AG04450 (cell line): ENCODE measurements at regions not wholly inside any gene's neighbourhood (a gene's known extent, or its start where the extent isn't known, plus 50 kb on each side); places are given as distances from the start of the nearest gene placed in this dataset.

Source experiments
- CTCF ChIA-PET: fragments of 300-600, 350-600 bp; formaldehyde crosslinking; extraction: SDS; loops from one replicate; lab custom pipeline; 2022; ENCODE audit warnings: antibody characterized with exemption, inconsistent platforms; lab: Charles Lee
- POLR2A ChIA-PET: fragments of 350-600 bp; formaldehyde crosslinking; extraction: SDS; loops from one replicate; lab custom pipeline; 2021; ENCODE audit warnings: antibody characterized with exemption, inconsistent platforms; lab: Yijun Ruan, JAX
- DNase-seq: peaks from one replicate; pipeline ENCODE4 v3.0.0-alpha.2; 2011; ENCODE audit warnings: low read depth, low spot score
- H3K27ac ChIP-seq: one replicate; pipeline ENCODE4 v1.5.1; 2012; ENCODE audit warnings: low read depth, low read length, control low read depth
- H3K27me3 ChIP-seq: one replicate; pipeline ENCODE4 v1.6.0; 2012; ENCODE audit warnings: low read length; ENCODE audit not compliant: control insufficient read depth, insufficient read depth
- H3K4me3 ChIP-seq: 2 replicates; pipeline ENCODE4 v1.5.1; 2011; ENCODE audit warnings: mild to moderate bottlenecking, low read depth, low read length, control low read depth
- H3K9me3 ChIP-seq: 2 replicates; pipeline ENCODE4 v1.5.1; 2012; ENCODE audit warnings: low read length; ENCODE audit not compliant: control insufficient read depth, insufficient read depth
- TF ChIP-seq, protein P1 (sequence below): IDR thresholded peaks from 2 replicates; pipeline ENCODE4 v1.5.1; 2011; ENCODE audit warnings: low read depth, low read length, control low read depth, inconsistent platforms

DNA sequence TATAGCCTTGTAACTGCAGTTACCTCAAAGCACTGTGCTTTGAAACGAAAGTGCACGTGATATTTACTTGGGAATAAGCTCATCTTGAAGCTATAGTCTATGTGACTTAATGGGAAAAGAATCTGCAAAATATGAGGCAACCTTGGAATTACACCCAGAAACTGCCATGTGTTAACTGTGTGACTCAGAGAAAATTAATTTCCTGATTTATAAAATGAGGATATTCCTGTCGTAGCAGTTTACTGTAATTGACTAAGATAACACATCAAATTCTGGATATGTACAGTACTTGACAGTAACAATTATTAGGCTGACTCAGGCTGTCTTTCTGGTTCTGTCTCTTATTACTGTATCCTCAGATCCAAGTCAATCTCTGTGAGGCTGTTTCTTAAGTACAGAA lies 1079.9 kb upstream of the ACO1 start:
- no peak overlapping the region for H3K27ac ChIP-seq
- CTCF ChIA-PET = no interaction called here
- no peaks in the 10 kb centered on the region for H3K9me3 ChIP-seq
- DNase-seq = no peak
- POLR2A ChIA-PET = no interaction called here
- no peaks in the 10 kb centered on the region for H3K27me3 ChIP-seq
- no peak overlapping the region for H3K4me3 ChIP-seq
- TF ChIP-seq, protein P1, sequence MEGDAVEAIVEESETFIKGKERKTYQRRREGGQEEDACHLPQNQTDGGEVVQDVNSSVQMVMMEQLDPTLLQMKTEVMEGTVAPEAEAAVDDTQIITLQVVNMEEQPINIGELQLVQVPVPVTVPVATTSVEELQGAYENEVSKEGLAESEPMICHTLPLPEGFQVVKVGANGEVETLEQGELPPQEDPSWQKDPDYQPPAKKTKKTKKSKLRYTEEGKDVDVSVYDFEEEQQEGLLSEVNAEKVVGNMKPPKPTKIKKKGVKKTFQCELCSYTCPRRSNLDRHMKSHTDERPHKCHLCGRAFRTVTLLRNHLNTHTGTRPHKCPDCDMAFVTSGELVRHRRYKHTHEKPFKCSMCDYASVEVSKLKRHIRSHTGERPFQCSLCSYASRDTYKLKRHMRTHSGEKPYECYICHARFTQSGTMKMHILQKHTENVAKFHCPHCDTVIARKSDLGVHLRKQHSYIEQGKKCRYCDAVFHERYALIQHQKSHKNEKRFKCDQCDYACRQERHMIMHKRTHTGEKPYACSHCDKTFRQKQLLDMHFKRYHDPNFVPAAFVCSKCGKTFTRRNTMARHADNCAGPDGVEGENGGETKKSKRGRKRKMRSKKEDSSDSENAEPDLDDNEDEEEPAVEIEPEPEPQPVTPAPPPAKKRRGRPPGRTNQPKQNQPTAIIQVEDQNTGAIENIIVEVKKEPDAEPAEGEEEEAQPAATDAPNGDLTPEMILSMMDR = no peak

DNA sequence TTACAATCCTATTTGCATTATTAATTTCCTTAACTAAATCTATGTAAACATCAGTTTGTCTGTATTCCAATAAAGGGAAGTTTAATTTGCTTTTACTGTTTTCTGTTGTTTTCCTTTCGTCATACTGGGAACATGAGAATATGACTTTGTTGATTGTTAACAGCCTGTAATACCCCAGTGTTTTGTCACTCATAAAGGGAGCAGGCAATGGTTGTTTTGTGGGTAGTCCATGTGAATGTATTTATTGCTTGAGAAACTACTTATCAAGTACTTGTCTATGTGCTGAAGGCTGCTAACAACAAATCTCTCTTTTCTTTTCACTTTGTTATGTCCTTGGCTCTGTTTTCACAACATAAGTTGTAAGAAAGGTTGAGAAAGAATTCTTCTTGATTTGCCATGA lies 1070.2 kb upstream of the ACO1 start:
- H3K9me3 ChIP-seq = no peaks in the 10 kb centered on the region
- H3K27me3 ChIP-seq = no peaks in the 10 kb centered on the region
- no peak overlapping the region for H3K27ac ChIP-seq
- DNase-seq = no peak
- ChIA-PET POLR2A (no interaction called here), CTCF (no interaction called here)
- TF ChIP-seq, protein P1 = no peak
- no peak overlapping the region for H3K4me3 ChIP-seq

DNA sequence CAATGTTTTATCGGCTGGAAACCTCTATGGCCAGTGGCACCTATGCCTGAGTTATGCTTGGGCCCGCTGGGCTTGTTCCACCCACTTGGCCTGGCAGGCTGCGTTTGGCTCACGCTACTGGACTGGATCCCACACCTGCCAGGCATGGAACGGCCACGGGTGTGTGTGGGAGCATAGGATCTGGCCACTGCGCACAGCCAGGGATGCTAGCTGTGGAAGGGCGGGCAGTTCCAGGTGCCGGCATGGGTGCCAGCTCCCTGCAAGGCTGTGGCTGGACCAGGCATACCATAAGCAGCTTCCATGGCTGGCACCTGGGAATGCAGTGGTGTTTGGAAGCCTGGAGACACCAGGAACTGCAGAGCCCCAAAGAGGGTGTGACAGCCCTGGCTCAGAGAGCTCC lies 1063.9 kb upstream of the ACO1 start:
- Histone ChIP-seq H3K4me3 (no peak overlapping the region), H3K27ac (no peak overlapping the region), H3K27me3 (no peaks in the 10 kb centered on the region), H3K9me3 (peaks cover 19% of the 10 kb centered on the region)
- ChIA-PET POLR2A (no interaction called here), CTCF (no interaction called here)
- TF ChIP-seq, protein P1 = no peak
- no peak for DNase-seq

DNA sequence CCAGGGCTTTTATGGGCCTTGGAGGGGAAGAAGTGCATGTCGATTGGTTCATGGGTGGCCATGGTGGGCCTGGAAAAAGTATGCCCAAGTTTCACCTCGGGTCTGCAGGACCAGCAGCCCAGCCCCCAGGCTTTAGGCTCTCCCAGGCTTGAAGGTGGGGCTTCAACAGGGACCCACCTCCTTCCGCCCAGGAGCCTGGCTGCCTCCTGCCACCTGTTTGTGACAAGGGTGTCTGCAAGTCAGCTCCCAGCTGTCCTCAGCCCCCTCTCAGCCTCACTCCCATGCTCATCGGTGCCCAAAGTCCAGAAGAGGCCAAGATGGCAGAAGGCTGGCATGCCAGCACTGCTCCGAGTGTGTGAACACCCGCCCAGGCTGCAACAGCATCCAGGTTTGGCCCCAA lies 1063.2 kb upstream of the ACO1 start:
- Histone ChIP-seq H3K27ac (no peak overlapping the region), H3K4me3 (no peak overlapping the region), H3K27me3 (no peaks in the 10 kb centered on the region), H3K9me3 (peaks cover 24% of the 10 kb centered on the region)
- ChIA-PET CTCF (interaction anchor here (0.6 kb wide), 1 partner anchor 929 kb away, joined by 3 read pairs; no protein-coding TSS in a partner anchor), POLR2A (no interaction called here)
- TF ChIP-seq, protein P1 = no peak
- DNase-seq = no peak

DNA sequence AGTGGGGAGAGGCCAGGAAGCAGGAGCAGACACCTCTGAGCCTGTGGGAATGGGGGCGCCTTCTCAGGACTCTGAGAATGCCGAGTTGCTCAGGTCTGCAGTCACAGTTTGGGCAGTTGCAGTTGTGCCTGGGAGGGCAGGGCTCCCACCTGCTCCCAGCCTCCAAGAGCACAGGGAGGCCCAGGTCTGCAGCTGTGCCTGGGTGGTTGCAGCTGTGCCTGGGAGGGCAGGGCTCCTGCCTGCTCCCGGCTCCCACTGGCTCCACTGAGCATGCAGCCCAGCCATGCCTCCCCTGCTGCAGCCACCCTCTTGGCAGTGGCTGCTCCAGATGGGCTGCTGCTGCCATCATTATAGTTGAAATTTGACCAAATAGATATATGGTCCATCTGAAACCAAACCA lies 1062.8 kb upstream of the ACO1 start:
- no peak for DNase-seq
- POLR2A ChIA-PET = no interaction called here
- Histone ChIP-seq H3K27me3 (no peaks in the 10 kb centered on the region), H3K9me3 (peaks cover 24% of the 10 kb centered on the region), H3K27ac (no peak overlapping the region), H3K4me3 (no peak overlapping the region)
- TF ChIP-seq, protein P1 = no peak
- CTCF ChIA-PET = interaction anchor here (0.6 kb wide), 1 partner anchor 929 kb away, joined by 3 read pairs; no protein-coding TSS in a partner anchor
